ENCODE measurements at regions not wholly inside any gene's neighbourhood (a gene's known extent, or its start where the extent isn't known, plus 50 kb on each side); places are given as distances from the start of the nearest gene placed in this dataset.

DNA sequence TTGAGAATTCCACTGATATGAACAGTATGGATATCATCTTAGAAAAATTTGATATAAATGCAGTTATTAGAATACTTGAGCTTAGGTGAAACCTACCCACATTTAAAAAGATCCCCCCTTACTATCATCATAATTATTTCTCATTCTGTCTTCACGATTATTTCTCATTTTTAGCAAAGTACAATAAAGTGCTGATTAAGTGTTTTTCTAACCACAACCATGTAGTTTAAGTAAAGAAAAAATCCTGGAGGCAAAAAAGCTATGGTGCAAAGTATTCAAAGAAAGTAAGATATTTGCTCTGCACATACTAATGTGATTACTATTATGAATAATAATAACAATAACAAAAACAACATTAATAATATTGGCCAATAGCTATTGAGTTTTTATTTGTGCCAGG is 365.6 kb upstream of the PCDH7 start:
- TF ChIP-seq ZNF274 (IDR thresholded peaks at IDR 0.05; ENCODE audit: low read depth, low read length) (no peak), YY1 (IDR thresholded peaks at IDR 0.05; ENCODE audit: insufficient read depth, insufficient read length) (no peak)
